GM23338 (cell line): ENCODE measurements at regions not wholly inside any gene's neighbourhood (a gene's known extent, or its start where the extent isn't known, plus 50 kb on each side); places are given as distances from the start of the nearest gene placed in this dataset.

ENCODE experiments used
- CREB1 ChIP-seq: fragments of 250-450 bp; sonication (Bioruptor Pico); IDR thresholded peaks from 2 replicates; pipeline ENCODE4 v1.5.0; 2020; ENCODE audit warnings: low read depth, mild to moderate bottlenecking, moderate library complexity
- CTCF ChIP-seq, 2 experiments: fragments of 200-600 bp in 1 of 2; sonication (generic) in 1 of 2; conservative IDR thresholded peaks; 2 replicates each; pipeline versions ENCODE4 v1.5.1 to v1.6.1; 2016 to 2017; ENCODE audit warnings: antibody characterized with exemption in 2 of 2, low read depth in 2 of 2, mild to moderate bottlenecking in 2 of 2, moderate library complexity in 1 of 2
- EZH2 ChIP-seq: fragments of 200-600 bp; sonication (generic); IDR thresholded peaks from one replicate; pipeline ENCODE4 v1.8.0; 2017; ENCODE audit warnings: antibody characterized with exemption, mild to moderate bottlenecking, low read depth; ENCODE audit not compliant: unreplicated experiment
- EZH2phosphoT487 ChIP-seq: fragments of 200-600 bp; sonication (generic); IDR thresholded peaks from one replicate; pipeline ENCODE4 v1.8.1; 2018; ENCODE audit warnings: antibody characterized with exemption; ENCODE audit not compliant: unreplicated experiment
- JUNB ChIP-seq: IDR thresholded peaks from one replicate; pipeline ENCODE4 v1.6.1; 2016; ENCODE audit warnings: antibody characterized with exemption; ENCODE audit not compliant: unreplicated experiment
- POLR2AphosphoS5 ChIP-seq: IDR thresholded peaks from 2 replicates; pipeline ENCODE4 v1.6.1; 2016; ENCODE audit warnings: antibody characterized with exemption, low read depth
- REST ChIP-seq: IDR thresholded peaks from one replicate; pipeline ENCODE4 v1.6.1; 2018; ENCODE audit warnings: antibody characterized with exemption; ENCODE audit not compliant: unreplicated experiment
- STAT1 ChIP-seq: IDR thresholded peaks from one replicate; pipeline ENCODE4 v1.6.1; 2016; ENCODE audit warnings: antibody characterized with exemption; ENCODE audit not compliant: unreplicated experiment

GRCh38 chr3:177374323-177374722 lies 177.0 kb upstream of the TBL1XR1 start:
- TF ChIP-seq CREB1 (no peak), CTCF (conservative IDR thresholded peaks at IDR 0.05; ENCODE audit: low read depth in 2 of 2) (no peak), EZH2 (no peak), EZH2phosphoT487 (no peak), POLR2AphosphoS5 (no peak), REST (no peak), STAT1 (no peak), JUNB (no peak)
